AG04450 (cell line): ENCODE measurements at regions not wholly inside any gene's neighbourhood (a gene's known extent, or its start where the extent isn't known, plus 50 kb on each side); places are given as distances from the start of the nearest gene placed in this dataset.
"Not testable (repeated sequence)": the region's sequence is repeated elsewhere in the genome, so short reads cannot be mapped to it uniquely, and the experiment has no call there.

Source experiments
- CTCF ChIA-PET: fragments of 300-600, 350-600 bp; formaldehyde crosslinking; extraction: SDS; loops from one replicate; lab custom pipeline; 2022; ENCODE audit warnings: antibody characterized with exemption, inconsistent platforms; lab: Charles Lee
- POLR2A ChIA-PET: fragments of 350-600 bp; formaldehyde crosslinking; extraction: SDS; loops from one replicate; lab custom pipeline; 2021; ENCODE audit warnings: antibody characterized with exemption, inconsistent platforms; lab: Yijun Ruan, JAX
- DNase-seq: peaks from one replicate; pipeline ENCODE4 v3.0.0-alpha.2; 2011; ENCODE audit warnings: low read depth, low spot score
- H3K27ac ChIP-seq: one replicate; pipeline ENCODE4 v1.5.1; 2012; ENCODE audit warnings: low read depth, low read length, control low read depth
- H3K27me3 ChIP-seq: one replicate; pipeline ENCODE4 v1.6.0; 2012; ENCODE audit warnings: low read length; ENCODE audit not compliant: control insufficient read depth, insufficient read depth
- H3K4me3 ChIP-seq: 2 replicates; pipeline ENCODE4 v1.5.1; 2011; ENCODE audit warnings: mild to moderate bottlenecking, low read depth, low read length, control low read depth
- H3K9me3 ChIP-seq: 2 replicates; pipeline ENCODE4 v1.5.1; 2012; ENCODE audit warnings: low read length; ENCODE audit not compliant: control insufficient read depth, insufficient read depth
- CTCF ChIP-seq: IDR thresholded peaks from 2 replicates; pipeline ENCODE4 v1.5.1; 2011; ENCODE audit warnings: low read depth, low read length, control low read depth, inconsistent platforms

- POLR2A ChIA-PET, result no interaction called here
- no peak for DNase-seq
- Histone ChIP-seq H3K4me3 (no peak overlapping the region), H3K9me3 (peaks cover 4% of the 10 kb centered on the region; the same call in 1 of the 2 replicates), H3K27ac (no peak overlapping the region), H3K27me3 (no peaks in the 10 kb centered on the region)
- CTCF ChIA-PET, result no interaction called here
- no peak for TF ChIP-seq CTCF
These were observed 183.6 kb upstream of the MAP2 start for GRCh38 chr2:209240204-209240603.

DNA sequence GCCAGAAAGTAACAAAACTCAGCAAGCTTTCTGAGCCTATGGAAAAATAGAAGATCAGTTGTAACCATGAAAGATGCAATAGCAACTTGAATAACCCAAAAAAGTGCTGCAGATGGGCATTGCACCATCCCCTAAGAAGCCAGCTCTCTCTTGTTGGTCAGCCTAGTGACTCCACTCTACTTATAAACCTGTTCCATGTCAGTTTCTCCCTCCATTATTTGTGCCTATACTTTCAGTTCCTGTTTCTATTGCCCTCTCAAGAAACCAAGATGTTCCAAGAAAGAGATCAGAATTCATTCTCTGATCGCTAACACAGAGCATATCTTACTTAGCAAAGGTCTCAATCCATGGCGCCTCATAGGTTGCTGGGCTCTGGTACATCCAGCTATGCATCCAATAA lies 170.3 kb upstream of the MAP2 start:
- DNase-seq, result no peak
- CTCF ChIA-PET, result no interaction called here
- Histone ChIP-seq H3K27ac (no peak overlapping the region), H3K4me3 (no peak overlapping the region), H3K27me3 (no peaks in the 10 kb centered on the region), H3K9me3 (no peaks in the 10 kb centered on the region)
- POLR2A ChIA-PET, result no interaction called here
- no peak for TF ChIP-seq CTCF

DNA sequence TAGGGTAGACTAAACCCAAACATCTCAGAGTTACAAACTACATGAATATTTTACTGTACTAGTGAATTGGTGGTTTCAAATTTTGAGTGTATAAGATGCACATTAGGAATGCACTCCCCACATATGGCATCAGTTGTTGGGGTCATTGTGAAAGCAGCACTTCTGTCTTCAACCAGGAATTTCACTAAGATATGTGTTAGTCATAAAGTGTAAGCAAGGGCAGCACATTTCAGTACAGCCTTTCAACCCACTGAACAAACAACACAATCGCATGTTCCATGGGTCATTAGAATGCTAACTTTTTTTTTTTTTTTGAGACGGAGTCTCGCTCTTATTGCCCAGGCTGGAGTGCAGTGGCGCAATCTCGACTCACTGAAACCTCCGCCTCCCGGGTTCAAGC lies 164.1 kb upstream of the MAP2 start:
- no peak overlapping the region for H3K4me3 ChIP-seq
- peaks cover 10% of the 10 kb centered on the region for H3K9me3 ChIP-seq
- H3K27ac ChIP-seq, result no peak overlapping the region
- no peak for TF ChIP-seq CTCF
- ChIA-PET POLR2A (no interaction called here), CTCF (no interaction called here)
- H3K27me3 ChIP-seq, result no peaks in the 10 kb centered on the region
- DNase-seq, result no peak

GRCh38 chr2:209260281-209260680 lies 163.6 kb upstream of the MAP2 start:
- no peaks in the 10 kb centered on the region for H3K27me3 ChIP-seq
- DNase-seq, result no peak
- ChIA-PET POLR2A (no interaction called here), CTCF (no interaction called here)
- H3K4me3 ChIP-seq, result no peak overlapping the region
- peaks cover 10% of the 10 kb centered on the region for H3K9me3 ChIP-seq
- no peak overlapping the region for H3K27ac ChIP-seq
- TF ChIP-seq CTCF, result no peak

DNA sequence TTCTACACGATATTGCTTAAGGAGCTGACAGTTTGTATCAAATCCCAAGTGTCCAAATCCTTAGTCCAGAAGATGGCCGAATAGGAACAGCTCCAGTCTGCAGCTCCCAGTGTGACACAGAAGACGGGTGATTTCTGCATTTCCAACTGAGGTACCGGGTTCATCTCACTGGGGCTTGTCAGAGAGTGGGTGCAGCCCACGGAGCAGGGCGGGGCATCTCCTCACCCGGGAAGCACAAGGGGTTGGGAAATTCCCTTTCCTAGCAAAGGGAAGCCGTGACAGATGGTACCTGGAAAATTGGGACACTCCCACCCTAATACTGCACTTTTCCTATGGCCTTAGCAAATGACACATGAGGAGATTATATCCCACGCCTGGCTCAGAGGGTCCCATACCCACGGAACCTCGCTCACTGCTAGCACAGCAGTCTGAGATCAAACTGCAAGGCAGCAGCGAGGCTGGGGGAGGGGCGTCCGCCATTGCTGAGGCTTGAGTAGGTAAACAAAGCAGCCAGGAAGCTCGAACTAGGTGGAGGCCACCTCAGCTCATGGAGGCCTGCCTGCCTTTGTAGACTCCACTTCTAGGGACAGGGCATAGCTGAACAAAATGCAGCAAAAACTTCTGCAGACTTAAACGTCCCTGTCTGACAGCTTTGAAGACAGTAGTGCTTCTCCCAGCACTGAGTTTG lies 162.3 kb upstream of the MAP2 start:
- H3K27ac ChIP-seq, CTCF ChIA-PET, H3K27me3 ChIP-seq, POLR2A ChIA-PET, DNase-seq, H3K4me3 ChIP-seq: not testable (repeated sequence)
- H3K9me3 ChIP-seq, result peaks cover 10% of the 10 kb centered on the region
